ENCODE measurements at regions not wholly inside any gene's neighbourhood (a gene's known extent, or its start where the extent isn't known, plus 50 kb on each side); places are given as distances from the start of the nearest gene placed in this dataset.

DNA sequence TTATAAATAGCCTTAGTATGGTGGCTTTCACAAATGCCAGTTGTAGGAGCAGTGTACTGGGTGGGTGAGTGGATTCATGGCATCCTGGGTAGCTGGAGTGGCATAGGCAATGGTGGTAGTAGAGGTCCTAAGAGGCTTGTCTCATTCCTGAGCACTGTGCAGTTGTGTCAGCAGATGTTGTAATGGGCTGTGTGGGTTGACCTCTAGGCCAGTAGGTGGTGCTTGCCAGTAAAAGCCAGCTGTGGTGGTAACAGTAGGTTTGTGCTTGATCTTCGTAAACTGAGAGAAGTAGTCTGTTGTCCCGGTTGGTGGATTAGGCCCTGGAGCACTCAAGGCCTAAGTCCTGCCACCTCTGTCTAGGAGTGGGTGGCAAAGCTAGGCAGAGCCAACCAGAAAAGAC is 149.7 kb upstream of the SUCLG2 start:
- no peak overlapping the region for H3K27ac ChIP-seq (ENCODE audit: insufficient read depth, low read depth, low read length)
- H3K4me3 ChIP-seq (replicated peaks in 1 of 3; ENCODE audit: insufficient read depth in 1 of 3, low read depth in 1 of 3, low read length in 3 of 3) = no peak overlapping the region
- H3K36me3 ChIP-seq (ENCODE audit: control insufficient read depth in 2 of 2, extremely low read depth in 1 of 2, insufficient read depth in 2 of 2, low read length in 2 of 2) = no peaks in the 10 kb centered on the region
- ChIA-PET CTCF (no interaction called here), POLR2A (no interaction called here)
- no peak for TF ChIP-seq MYC (IDR thresholded peaks at IDR 0.05; ENCODE audit: low read depth, low read length)
- no peak for TF ChIP-seq EZH2 (IDR thresholded peaks at IDR 0.05; ENCODE audit: borderline replicate concordance, low read depth, low read length, severe bottlenecking)
- TF ChIP-seq, protein P1, sequence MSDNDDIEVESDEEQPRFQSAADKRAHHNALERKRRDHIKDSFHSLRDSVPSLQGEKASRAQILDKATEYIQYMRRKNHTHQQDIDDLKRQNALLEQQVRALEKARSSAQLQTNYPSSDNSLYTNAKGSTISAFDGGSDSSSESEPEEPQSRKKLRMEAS (IDR thresholded peaks at IDR 0.05; ENCODE audit: insufficient read depth, insufficient read length) = no peak
- TF ChIP-seq FOS (IDR thresholded peaks at IDR 0.05; ENCODE audit: borderline replicate concordance, insufficient read depth, low read length) = no peak
- TF ChIP-seq GATA2 (IDR thresholded peaks at IDR 0.05; ENCODE audit: insufficient read depth, insufficient read length, low read depth, low read length) = no peak
- no peak for TF ChIP-seq JUN (IDR thresholded peaks at IDR 0.05; ENCODE audit: borderline replicate concordance, insufficient read depth, insufficient read length, low read depth)
- TF ChIP-seq POLR2A (IDR thresholded peaks at IDR 0.05; ENCODE audit: low read depth, low read length) = no peak
- TF ChIP-seq, protein P2, sequence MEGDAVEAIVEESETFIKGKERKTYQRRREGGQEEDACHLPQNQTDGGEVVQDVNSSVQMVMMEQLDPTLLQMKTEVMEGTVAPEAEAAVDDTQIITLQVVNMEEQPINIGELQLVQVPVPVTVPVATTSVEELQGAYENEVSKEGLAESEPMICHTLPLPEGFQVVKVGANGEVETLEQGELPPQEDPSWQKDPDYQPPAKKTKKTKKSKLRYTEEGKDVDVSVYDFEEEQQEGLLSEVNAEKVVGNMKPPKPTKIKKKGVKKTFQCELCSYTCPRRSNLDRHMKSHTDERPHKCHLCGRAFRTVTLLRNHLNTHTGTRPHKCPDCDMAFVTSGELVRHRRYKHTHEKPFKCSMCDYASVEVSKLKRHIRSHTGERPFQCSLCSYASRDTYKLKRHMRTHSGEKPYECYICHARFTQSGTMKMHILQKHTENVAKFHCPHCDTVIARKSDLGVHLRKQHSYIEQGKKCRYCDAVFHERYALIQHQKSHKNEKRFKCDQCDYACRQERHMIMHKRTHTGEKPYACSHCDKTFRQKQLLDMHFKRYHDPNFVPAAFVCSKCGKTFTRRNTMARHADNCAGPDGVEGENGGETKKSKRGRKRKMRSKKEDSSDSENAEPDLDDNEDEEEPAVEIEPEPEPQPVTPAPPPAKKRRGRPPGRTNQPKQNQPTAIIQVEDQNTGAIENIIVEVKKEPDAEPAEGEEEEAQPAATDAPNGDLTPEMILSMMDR (IDR thresholded peaks at IDR 0.05; ENCODE audit: extremely low read depth in 1 of 2, insufficient read depth in 1 of 2, low read depth in 1 of 2, low read length in 2 of 2) = no peak
- TF ChIP-seq POLR2AphosphoS5 (IDR thresholded peaks at IDR 0.05; ENCODE audit: insufficient read depth, low read depth, low read length) = no peak
- DNase-seq (ENCODE audit: low read depth, low spot score) (no peak), FAIRE-seq (no peak)
- no peaks in the 10 kb centered on the region for H3K79me2 ChIP-seq (ENCODE audit: control insufficient read depth, insufficient read depth, low read length)
- H4K20me1 ChIP-seq (replicated peaks; ENCODE audit: control insufficient read depth, extremely low read depth, insufficient read depth, low read length) = no peaks in the 10 kb centered on the region
- no peak overlapping the region for H3K4me2 ChIP-seq (ENCODE audit: insufficient read depth, low read length)
- intact Hi-C loops (cut with micrococcal nuclease) = no loop called here
- no peak overlapping the region for H2AFZ ChIP-seq (ENCODE audit: low read depth, low read length)
- dilution Hi-C loops (cut with MboI; ENCODE audit: extremely low pct_ligation_motif_present, low sequenced_read_pairs) = no loop called here
- no TSS peak for BruUV-seq (replicated peaks)
- no peaks in the 10 kb centered on the region for H3K27me3 ChIP-seq (ENCODE audit: control insufficient read depth in 2 of 2, insufficient read depth in 2 of 2, low read length in 2 of 2)
- no peaks in the 10 kb centered on the region for H3K9me1 ChIP-seq (replicated peaks; ENCODE audit: control insufficient read depth, extremely low read depth, insufficient read depth, low read length)
- no peaks in the 10 kb centered on the region for H3K4me1 ChIP-seq (ENCODE audit: control insufficient read depth, extremely low read depth, insufficient read depth, low read length)
- no peak overlapping the region for H3K9ac ChIP-seq (replicated peaks; ENCODE audit: extremely low read depth, insufficient read depth, low read length)
- H3K9me3 ChIP-seq (replicated peaks; ENCODE audit: control insufficient read depth, insufficient read depth, low read length) = no peaks in the 10 kb centered on the region

Data from endothelial cell of umbilical vein (primary cell).